ENCODE measurements at regions not wholly inside any gene's neighbourhood (a gene's known extent, or its start where the extent isn't known, plus 50 kb on each side); places are given as distances from the start of the nearest gene placed in this dataset.

DNA sequence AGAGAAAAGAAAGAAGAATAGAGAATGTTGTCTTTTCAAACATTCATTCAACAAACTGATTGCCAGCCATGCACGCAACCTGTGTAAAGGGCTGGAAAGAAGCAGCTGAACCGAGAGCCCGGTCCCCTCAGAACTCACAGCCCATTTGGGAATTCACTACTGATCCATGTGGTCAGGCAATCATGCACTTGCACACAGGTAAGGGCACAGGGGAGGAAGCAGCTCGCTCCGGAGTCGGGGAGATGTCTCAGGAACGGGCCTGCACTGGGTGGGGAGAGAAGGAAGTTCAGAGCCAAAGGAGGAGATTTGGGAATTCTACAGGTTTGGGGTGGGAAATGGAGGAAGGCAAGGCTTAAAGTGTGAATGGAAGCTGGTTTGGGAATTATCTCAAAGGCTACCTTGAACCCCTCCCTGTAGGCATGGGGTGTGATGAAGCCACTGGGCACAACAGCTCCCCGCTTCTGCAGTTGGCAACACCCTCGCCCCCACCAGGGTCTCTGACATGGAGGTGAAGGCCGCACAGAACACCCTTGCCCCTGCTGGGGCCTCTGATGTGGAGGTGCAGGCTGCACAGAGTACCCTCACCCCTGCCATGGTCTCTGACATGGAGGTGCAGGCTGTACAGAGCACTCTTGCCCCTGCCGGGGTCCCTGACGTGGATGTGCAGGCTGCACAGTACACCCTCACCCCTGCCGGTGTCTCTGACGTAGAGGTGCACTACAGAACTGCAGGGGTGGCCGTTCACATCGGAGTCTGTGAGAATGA is 194.4 kb upstream of the RNF32 start:
- no peak for DNase-seq

- no peak for DNase-seq
Observed at GRCh38 chr7:156442516-156442915, 198.1 kb upstream of the RNF32 start.

GRCh38 chr7:156440456-156440855 is 200.1 kb upstream of the RNF32 start:
- no peak for DNase-seq

DNA sequence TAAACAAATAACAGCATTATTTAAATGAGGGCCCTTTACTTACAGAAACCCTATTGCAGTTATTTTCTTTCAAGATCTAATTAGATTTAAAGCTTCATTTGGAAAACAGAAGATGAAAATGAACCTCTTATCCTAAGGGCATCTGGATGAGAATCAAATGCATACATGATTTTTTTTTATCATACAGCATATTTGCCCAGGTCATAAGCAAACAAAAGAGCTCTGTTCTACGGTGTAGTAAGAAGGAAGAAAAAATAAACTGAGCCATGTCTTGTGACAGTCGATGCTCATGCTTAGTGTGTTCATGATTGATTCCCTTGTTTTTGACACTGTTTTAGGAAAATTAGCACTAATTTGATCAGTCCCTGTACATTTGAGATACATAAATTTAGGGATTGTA is 202.6 kb upstream of the RNF32 start:
- DNase-seq = no peak

GRCh38 chr7:156437021-156437614 is 203.5 kb upstream of the RNF32 start:
- DNase-seq = no peak

GRCh38 chr7:156435486-156436231 is 204.9 kb upstream of the RNF32 start:
- no peak for DNase-seq

DNA sequence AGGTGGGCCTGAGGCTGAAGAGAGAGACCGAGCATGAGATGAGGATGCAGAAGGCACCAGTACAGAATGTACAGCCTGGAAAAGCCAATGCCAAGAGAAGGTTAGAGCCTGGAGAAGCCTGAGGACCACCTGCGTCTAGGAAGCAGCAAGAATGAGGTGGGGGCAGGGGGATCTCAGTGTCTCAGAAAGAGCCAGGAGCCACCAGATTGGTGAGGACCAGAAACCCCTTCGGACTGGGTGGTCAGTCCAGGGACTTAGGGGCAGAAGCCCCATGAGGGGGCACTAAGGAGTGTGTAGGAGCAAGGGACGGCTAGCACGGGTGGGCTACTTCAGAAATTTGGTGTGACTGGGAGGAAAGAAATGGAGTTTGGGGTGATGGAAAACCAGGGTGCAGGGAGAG is 205.9 kb upstream of the RNF32 start:
- no peak for DNase-seq

DNA sequence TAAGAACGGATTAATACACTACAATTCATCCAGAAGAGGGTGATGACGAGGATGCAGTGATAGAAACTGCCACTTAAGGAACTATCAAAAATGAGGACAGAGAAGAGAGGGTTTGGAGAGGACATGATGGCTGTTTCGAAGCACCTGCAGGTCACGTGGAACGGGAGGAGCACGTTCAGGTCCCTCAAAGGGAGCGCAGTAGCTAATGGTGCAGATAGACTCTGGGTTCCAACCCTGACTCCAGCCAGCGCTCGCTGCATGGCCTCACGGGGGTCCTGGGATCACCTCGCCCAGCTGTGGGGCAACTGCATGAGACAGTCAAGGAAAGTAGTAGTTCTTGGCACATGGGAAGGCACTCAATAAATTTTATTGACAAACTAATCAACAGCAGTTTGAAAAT is 208.6 kb upstream of the RNF32 start:
- DNase-seq = no peak

- DNase-seq = no peak
Observed at GRCh38 chr7:156430109-156430508, 210.5 kb upstream of the RNF32 start.

DNA sequence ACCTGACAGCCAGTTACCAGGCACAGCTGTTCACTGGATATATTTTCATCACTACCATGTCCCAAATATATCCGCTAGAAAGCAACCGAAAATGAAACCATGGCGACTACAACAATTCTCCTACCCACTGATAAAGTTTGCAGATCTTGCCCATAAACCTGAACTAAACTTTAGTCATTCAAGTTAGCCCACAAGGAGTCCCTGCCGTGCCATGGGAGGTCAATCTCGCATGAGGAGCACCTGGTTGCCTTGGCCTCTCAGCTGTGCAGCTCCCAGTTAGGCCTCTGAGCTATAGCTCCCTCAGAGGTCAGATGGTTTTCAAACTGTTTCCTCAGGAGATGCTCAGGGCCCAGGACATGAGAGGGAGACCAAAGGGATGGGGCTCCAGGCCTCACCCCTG is 211.1 kb upstream of the RNF32 start:
- no peak for DNase-seq

DNA sequence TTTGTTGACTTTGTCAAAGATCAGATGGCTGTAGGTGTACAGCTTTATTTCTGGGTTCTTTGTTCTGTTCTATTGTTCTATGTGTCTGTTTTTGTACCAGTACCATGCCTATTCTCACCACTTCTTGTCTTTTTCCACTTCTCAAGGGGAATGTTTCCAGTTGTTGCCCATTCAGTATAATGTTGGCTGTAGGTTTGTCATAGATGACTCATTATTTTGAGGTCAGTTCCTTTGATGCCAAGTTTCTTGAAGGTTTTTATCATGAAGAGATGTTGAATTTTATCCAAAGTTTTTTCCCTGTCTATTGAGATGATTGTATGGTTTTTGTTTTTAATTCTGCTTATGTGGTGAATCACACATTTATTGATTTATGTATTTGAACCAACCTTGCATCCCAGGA is 216.7 kb upstream of the RNF32 start:
- no peak for DNase-seq

GRCh38 chr7:156420496-156420895 is 220.1 kb upstream of the RNF32 start:
- no peak for DNase-seq

GRCh38 chr7:156419782-156420181 is 220.8 kb upstream of the RNF32 start:
- DNase-seq = no peak

- DNase-seq = no peak
Observed at GRCh38 chr7:156402255-156402654, 238.3 kb upstream of the RNF32 start.

DNA sequence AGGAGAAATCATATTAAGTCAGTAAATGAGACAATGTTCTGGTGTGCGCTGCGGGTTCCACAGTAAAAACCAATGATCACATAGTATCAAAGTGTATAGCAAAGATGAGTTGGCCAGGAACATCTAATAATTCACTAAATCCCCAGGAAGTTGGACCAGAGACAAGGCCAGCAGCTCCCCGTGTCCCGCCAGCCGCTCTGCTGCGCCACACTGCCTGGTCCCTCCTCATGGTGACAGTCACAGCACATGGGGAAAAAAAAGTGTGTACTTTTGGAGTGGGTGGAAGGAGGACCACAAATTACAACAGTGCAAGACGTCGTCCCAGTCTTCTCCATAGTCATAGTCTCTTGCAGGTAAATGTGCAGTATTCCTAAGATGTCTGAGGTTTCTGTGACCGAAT is 239.0 kb upstream of the RNF32 start:
- no peak for DNase-seq

DNA sequence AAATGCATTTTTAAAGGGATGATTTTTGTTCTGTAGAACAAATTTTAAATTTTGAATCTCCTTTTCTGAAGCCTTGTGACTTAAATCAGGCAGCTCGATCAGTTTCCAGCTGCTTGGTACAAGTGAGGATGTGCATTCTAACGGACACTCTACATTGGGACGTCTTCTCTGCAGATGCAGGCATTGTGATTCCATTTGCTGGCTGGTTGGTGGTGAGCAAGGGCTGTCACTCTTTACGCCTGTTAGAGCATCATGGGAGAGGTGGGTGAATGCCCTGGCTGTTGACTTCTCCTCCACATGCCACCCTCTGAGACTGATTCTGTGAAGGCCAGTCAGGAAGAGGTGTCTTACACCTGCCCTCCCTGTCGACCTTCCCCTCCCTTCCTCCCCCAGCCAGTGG is 240.5 kb upstream of the RNF32 start:
- DNase-seq = no peak

GRCh38 chr7:156397249-156397648 is 243.3 kb upstream of the RNF32 start:
- no peak for DNase-seq

DNA sequence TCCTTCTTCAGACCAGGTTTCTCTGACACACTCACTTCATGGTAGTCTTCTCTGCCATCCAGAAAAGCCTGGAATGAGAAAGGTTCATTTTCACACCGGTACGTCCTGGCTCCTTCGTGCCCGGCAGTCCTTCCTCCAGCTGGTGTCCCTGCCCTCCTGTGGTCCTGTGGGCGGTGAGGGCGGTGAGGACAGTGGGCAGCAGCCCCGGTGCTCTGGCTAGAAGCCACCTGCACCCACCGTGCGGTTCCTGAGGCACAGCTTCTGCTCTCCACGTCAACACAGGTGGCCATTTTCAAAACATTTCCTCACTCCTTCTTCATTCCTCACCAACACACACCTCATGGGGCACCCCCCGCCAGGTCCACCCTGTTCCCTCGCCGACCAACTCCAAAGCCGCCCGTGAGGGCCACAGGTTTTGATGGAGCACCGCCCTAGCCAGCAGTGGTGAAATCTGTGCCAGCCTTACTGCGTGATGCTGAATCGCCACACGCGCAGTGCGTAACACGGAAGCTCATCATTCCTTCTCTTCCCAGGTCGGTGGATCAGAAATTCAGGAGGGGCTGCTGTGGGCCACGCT is 251.4 kb upstream of the RNF32 start:
- DNase-seq = no peak

- DNase-seq = no peak
Observed at GRCh38 chr7:156386097-156386496, 254.5 kb upstream of the RNF32 start.

DNA sequence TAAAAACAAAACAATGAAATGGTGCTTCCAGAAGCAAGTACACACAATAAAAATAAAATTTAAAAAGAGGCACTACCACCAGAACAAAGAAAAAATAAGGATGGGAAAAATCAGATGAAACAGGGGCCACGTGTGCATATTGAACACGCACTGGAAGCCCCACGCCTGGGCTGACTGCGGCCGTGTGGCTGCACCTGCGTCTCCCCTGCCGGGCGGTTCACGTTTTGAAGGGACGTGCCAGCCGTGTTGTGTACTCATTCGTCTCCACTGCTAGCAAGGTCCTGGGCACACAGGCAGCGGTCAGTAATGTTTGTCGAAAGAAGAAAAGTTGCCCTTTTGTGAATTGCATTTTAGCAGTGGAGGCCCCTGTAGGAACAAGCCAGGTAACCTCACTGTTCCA is 255.9 kb upstream of the RNF32 start:
- no peak for DNase-seq

DNA sequence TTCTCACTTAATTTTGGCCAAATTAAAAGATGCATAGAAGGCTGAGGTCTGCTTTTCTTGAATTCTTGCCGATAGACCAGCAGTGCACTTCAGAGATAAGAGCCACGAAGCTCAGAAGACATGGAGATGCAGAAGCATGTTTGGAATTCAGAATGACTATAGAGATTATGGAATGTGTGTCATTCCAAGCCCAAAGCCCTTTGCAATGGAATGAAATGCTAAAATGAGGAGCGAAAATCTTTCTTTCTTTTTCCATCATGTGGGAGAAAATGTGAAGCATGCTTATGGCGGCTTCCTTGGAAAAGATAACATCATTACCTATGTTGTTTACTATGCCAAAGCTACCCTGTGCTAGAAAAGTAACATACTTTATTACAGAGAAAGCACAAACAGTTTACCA is 257.0 kb upstream of the RNF32 start:
- DNase-seq = no peak

DNA sequence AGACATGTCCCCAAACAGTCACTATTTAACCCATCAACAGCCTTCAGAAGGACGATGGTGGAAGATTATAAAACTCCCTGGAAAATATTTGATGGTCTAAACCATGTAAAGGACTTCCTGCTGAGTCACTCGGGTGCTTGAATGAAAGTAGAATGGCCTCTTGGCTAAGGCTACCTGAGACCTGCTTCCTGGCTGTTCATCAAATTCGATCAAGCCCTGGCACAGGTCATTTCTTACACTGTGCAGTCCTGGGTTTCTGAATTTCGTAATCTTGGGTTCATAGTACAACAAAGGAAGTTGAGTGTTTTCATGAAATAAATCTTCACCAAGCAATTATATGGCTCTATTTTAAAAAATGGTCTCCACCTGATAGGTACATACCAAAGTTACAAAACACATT is 260.3 kb upstream of the RNF32 start:
- no peak for DNase-seq

- no peak for DNase-seq
Observed at GRCh38 chr7:156379324-156380070, 261.1 kb upstream of the RNF32 start.
